Endodermal cell (in vitro differentiated cells): ENCODE measurements at regions not wholly inside any gene's neighbourhood (a gene's known extent, or its start where the extent isn't known, plus 50 kb on each side); places are given as distances from the start of the nearest gene placed in this dataset.

Source experiments
- DNase-seq: peaks from one replicate; pipeline ENCODE4 v3.0.0-alpha.2; 2017
- H3K27ac ChIP-seq: 2 replicates; pipeline ENCODE4 v1.5.1; 2013; ENCODE audit warnings: mild to moderate bottlenecking, low read depth, low read length, moderate library complexity
- H3K27me3 ChIP-seq: 2 replicates; pipeline ENCODE4 v1.6.1; 2013; ENCODE audit warnings: mild to moderate bottlenecking, low read length, moderate library complexity; ENCODE audit not compliant: insufficient read depth, control insufficient read depth, poor library complexity, severe bottlenecking
- H3K36me3 ChIP-seq: 2 replicates; pipeline ENCODE4 v1.7.0; 2013; ENCODE audit warnings: mild to moderate bottlenecking, low read length, moderate library complexity; ENCODE audit not compliant: control insufficient read depth, insufficient read depth
- H3K4me1 ChIP-seq: one replicate; pipeline ENCODE4 v1.7.0; 2013; ENCODE audit warnings: low read length; ENCODE audit not compliant: control insufficient read depth, insufficient read depth
- H3K4me3 ChIP-seq: 2 replicates; pipeline ENCODE4 v1.5.1; 2013; ENCODE audit warnings: mild to moderate bottlenecking, low read length, moderate library complexity
- H3K9ac ChIP-seq: 2 replicates; pipeline ENCODE4 v1.6.1; 2013; ENCODE audit warnings: mild to moderate bottlenecking, low read length, moderate library complexity; ENCODE audit not compliant: poor library complexity, severe bottlenecking; ENCODE audit errors: extremely low read depth
- H3K9me3 ChIP-seq: 2 replicates; pipeline ENCODE4 v1.6.1; 2013; ENCODE audit warnings: mild to moderate bottlenecking, low read length, moderate library complexity; ENCODE audit not compliant: control insufficient read depth
- H3K27ac Mint-ChIP-seq: 2 replicates; pipeline ENCODE4 v1.8.0; 2020; ENCODE audit warnings: mixed read lengths
- H3K27me3 Mint-ChIP-seq: 2 replicates; pipeline ENCODE4 v1.8.0; 2021; ENCODE audit warnings: mild to moderate bottlenecking, mixed read lengths; ENCODE audit not compliant: insufficient read depth
- H3K36me3 Mint-ChIP-seq: 2 replicates; pipeline ENCODE4 v1.8.0; 2020; ENCODE audit warnings: low read depth, mixed read lengths
- H3K4me1 Mint-ChIP-seq: 2 replicates; pipeline ENCODE4 v1.8.0; 2020; ENCODE audit warnings: mixed read lengths
- H3K4me3 Mint-ChIP-seq: 2 replicates; pipeline ENCODE4 v1.8.0; 2020; ENCODE audit warnings: mild to moderate bottlenecking, moderate library complexity, mixed read lengths
- H3K9me3 Mint-ChIP-seq: 2 replicates; pipeline ENCODE4 v1.8.0; 2020; ENCODE audit warnings: mild to moderate bottlenecking, mixed read lengths
- CTCF ChIP-seq: fragments of 200-600 bp; sonication (generic); conservative IDR thresholded peaks from 2 replicates; pipeline ENCODE4 v1.5.0; 2021; ENCODE audit warnings: antibody characterized with exemption, mild to moderate bottlenecking
- WGBS, 2 experiments: methylation state at CpG; one replicate each; pipeline versions ENCODE4 v1.1.5 to v1.1.7; 2013; ENCODE audit warnings: missing lambda C conversion rate in 2 of 2, mixed read lengths in 1 of 2; ENCODE audit not compliant: insufficient coverage in 1 of 2, insufficient read length in 1 of 2; 5-methylcytosine and 5-hydroxymethylcytosine counted together

- H3K27me3 Mint-ChIP-seq = peaks cover 8% of the 10 kb centered on the region
- TF ChIP-seq CTCF = no peak
- no peak for DNase-seq
Measured at GRCh38 chr18:78716581-78716980, 263.0 kb upstream of the SALL3 start.

GRCh38 chr18:78717051-78717765 lies 262.4 kb upstream of the SALL3 start:
- Mint-ChIP-seq H3K4me1 (peaks cover 2% of the 10 kb centered on the region), H3K9me3 (no peaks in the 10 kb centered on the region), H3K36me3 (no peaks in the 10 kb centered on the region), H3K27ac (no peak overlapping the region), H3K27me3 (peaks cover 13% of the 10 kb centered on the region), H3K4me3 (no peak overlapping the region)
- H3K4me1 ChIP-seq = no peaks in the 10 kb centered on the region
- H3K9me3 ChIP-seq = no peaks in the 10 kb centered on the region
- H3K27me3 ChIP-seq = no peaks in the 10 kb centered on the region
- DNase-seq = no peak
- WGBS, 2 experiments = 90 to 100% methylated on average over 1 to 37 of the region's 37 CpGs
- no peak overlapping the region for H3K27ac ChIP-seq
- no peaks in the 10 kb centered on the region for H3K36me3 ChIP-seq
- TF ChIP-seq CTCF = no peak
- no peak overlapping the region for H3K9ac ChIP-seq
- no peak overlapping the region for H3K4me3 ChIP-seq

More at GRCh38 chr18:78716581-78716980, 263.0 kb upstream of the SALL3 start:
- H3K27me3 ChIP-seq = no peaks in the 10 kb centered on the region
- H3K27ac Mint-ChIP-seq = no peak overlapping the region
- no peaks in the 10 kb centered on the region for H3K36me3 Mint-ChIP-seq
- no peaks in the 10 kb centered on the region for H3K9me3 Mint-ChIP-seq
- H3K27ac ChIP-seq = no peak overlapping the region
- no peaks in the 10 kb centered on the region for H3K4me1 ChIP-seq
- H3K9ac ChIP-seq = no peak overlapping the region
- H3K4me1 Mint-ChIP-seq = peaks cover 2% of the 10 kb centered on the region
- no peaks in the 10 kb centered on the region for H3K36me3 ChIP-seq
- no peaks in the 10 kb centered on the region for H3K9me3 ChIP-seq
- no peak overlapping the region for H3K4me3 ChIP-seq
- H3K4me3 Mint-ChIP-seq = no peak overlapping the region
- 94 to 98% methylated on average over 13 to 17 of the region's 17 CpGs for WGBS, 2 experiments

GRCh38 chr18:78717766-78718150 lies 261.9 kb upstream of the SALL3 start:
- Mint-ChIP-seq H3K27me3 (peaks cover 13% of the 10 kb centered on the region), H3K27ac (no peak overlapping the region)
- 92 to 96% methylated on average over 4 to 6 of the region's 6 CpGs for WGBS, 2 experiments

More at GRCh38 chr18:78717766-78718150, 261.9 kb upstream of the SALL3 start:
- Histone ChIP-seq H3K27ac (no peak overlapping the region), H3K9ac (no peak overlapping the region), H3K9me3 (no peaks in the 10 kb centered on the region), H3K27me3 (no peaks in the 10 kb centered on the region), H3K4me1 (no peaks in the 10 kb centered on the region), H3K36me3 (no peaks in the 10 kb centered on the region), H3K4me3 (no peak overlapping the region)
- no peak for TF ChIP-seq CTCF
- no peak overlapping the region for H3K4me3 Mint-ChIP-seq
- H3K36me3 Mint-ChIP-seq = no peaks in the 10 kb centered on the region
- peaks cover 2% of the 10 kb centered on the region for H3K4me1 Mint-ChIP-seq
- DNase-seq = no peak
- H3K9me3 Mint-ChIP-seq = no peaks in the 10 kb centered on the region
